ENCODE measurements at regions not wholly inside any gene's neighbourhood (a gene's known extent, or its start where the extent isn't known, plus 50 kb on each side); places are given as distances from the start of the nearest gene placed in this dataset.

GRCh38 chr12:105423237-105423636 is 92.7 kb downstream of the C12orf75 start:
- DNase-seq (ENCODE audit: low read depth), result no peak
- in situ Hi-C loops (cut with HindIII; ENCODE audit: low sequenced_read_pairs), result no loop called here
- TF ChIP-seq CTCF (IDR thresholded peaks at IDR 0.05; ENCODE audit: low read depth, low read length, missing control alignments), result no peak
- H3K4me3 ChIP-seq (ENCODE audit: low read depth, low read length), result no peak overlapping the region

DNA sequence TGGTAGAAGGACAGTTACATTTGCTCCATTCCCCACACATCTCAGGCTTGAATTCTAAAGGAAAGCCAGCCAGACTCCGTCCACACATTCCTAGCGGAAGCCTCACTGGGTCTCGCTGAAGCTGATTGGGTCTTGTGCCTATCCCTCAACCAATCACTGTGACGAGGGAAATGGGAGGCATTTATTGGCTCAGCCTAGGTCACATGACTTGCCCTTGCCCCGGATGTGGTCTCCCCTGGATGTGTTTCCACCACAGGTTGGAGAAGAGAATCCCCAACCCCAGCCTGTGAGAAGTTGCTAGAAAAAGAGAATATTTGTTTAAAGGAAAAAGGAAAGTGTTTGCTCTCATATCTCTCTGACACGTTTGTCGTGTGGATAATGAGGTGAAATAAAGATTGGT is 93.4 kb downstream of the C12orf75 start:
- no peak for DNase-seq (ENCODE audit: low read depth)
- TF ChIP-seq CTCF (IDR thresholded peaks at IDR 0.05; ENCODE audit: low read depth, low read length, missing control alignments), result no peak
- no peak overlapping the region for H3K4me3 ChIP-seq (ENCODE audit: low read depth, low read length)
- in situ Hi-C loops (cut with HindIII; ENCODE audit: low sequenced_read_pairs), result no loop called here

DNA sequence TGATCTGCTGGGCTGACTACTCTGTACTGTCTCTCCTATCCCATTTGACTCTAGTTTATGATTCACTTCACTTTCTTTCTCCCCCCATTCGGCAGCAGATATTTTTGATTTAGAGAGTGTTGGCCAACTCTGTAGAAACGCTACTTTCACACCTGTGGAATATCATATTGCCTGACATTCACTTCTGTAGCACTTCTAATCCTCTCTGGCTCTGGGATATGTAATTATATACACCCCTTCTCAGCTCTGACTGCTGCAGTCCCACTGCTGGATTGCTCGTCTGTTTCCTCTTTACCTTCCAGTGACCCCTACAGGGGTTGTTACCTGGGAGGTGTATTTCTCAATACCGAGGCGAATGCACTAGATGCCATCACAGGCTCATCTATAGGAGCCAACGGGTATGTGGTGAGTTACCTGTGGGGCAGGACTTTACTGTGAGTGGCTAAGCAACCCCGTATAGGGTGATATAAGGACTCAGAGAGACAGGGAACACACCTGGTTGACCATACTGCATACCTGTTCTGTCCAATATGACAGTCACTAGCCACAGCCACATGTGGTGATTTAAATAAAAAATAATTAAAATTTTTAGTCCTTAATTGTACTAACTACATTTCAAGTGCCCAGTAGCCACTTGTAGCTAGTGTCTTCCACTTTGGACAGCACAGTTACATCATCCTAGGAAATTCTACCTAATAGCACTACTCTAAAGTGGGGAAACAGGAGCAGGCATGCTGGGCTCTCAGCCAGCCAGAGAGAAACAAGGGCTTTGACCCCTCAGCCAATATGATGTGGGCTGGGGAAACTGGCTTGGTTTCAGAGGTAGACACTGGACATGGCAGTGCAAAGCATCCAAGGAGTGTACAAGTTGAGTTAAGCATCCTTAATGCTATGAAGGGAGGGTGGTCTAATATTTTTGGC is 95.0 kb downstream of the C12orf75 start:
- TF ChIP-seq CTCF (IDR thresholded peaks at IDR 0.05; ENCODE audit: low read depth, low read length, missing control alignments), result no peak
- in situ Hi-C loops (cut with HindIII; ENCODE audit: low sequenced_read_pairs), result no loop called here
- H3K4me3 ChIP-seq (ENCODE audit: low read depth, low read length), result no peak overlapping the region
- DNase-seq (ENCODE audit: low read depth), result no peak

DNA sequence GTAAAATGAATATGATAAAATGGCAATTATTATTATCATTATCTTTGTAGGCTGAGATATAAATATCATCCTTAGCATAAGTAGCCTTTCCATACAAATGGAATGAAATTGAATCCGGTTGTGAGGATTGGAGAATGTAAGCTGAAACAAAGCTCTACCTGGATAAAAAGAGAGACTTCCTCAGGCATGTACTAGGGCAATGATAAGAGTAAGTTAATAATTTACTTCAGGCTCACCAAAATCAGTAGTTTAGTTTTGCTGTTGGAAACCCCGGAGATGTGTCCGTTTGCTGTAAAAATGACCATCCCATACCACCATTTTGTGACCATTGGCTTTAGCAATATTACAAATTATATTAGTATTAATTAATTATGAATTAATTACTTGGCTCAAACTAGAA is 96.3 kb downstream of the C12orf75 start:
- no peak for DNase-seq (ENCODE audit: low read depth)
- in situ Hi-C loops (cut with HindIII; ENCODE audit: low sequenced_read_pairs), result no loop called here
- no peak for TF ChIP-seq CTCF (IDR thresholded peaks at IDR 0.05; ENCODE audit: low read depth, low read length, missing control alignments)
- H3K4me3 ChIP-seq (ENCODE audit: low read depth, low read length), result no peak overlapping the region

DNA sequence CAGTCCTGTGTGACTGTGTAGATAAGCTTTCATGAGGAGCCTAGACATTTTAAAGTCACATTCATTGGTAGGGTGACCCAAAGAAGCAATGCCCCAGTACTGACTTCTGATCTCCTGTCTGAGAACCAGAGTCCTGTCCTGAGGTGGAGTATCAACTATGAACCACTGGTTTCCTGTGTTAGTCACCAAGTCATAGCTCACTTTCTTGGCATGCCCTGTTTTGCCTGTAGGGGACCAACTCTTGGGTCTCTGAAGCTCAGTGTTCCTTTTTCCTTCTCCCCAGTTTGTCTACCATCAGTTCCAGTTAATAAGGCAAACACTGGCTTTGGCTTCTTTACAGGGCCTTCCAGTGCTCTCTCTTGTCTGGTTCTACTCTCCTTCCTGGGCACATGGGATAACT is 97.4 kb downstream of the C12orf75 start:
- in situ Hi-C loops (cut with HindIII; ENCODE audit: low sequenced_read_pairs), result no loop called here
- no peak for DNase-seq (ENCODE audit: low read depth)
- peak; percentile 17 for TF ChIP-seq CTCF (IDR thresholded peaks at IDR 0.05; ENCODE audit: low read depth, low read length, missing control alignments)
- no peak overlapping the region for H3K4me3 ChIP-seq (ENCODE audit: low read depth, low read length)

- in situ Hi-C loops (cut with HindIII; ENCODE audit: low sequenced_read_pairs), result no loop called here
- no peak for TF ChIP-seq CTCF (IDR thresholded peaks at IDR 0.05; ENCODE audit: low read depth, low read length, missing control alignments)
- DNase-seq (ENCODE audit: low read depth), result no peak
- no peak overlapping the region for H3K4me3 ChIP-seq (ENCODE audit: low read depth, low read length)
Observed at GRCh38 chr12:105428793-105429395, 98.4 kb downstream of the C12orf75 start.
